NCI-H510A (cell line): ENCODE measurements at regions not wholly inside any gene's neighbourhood (a gene's known extent, or its start where the extent isn't known, plus 50 kb on each side); places are given as distances from the start of the nearest gene placed in this dataset.
A peak's percentile ranks its signal among the peaks of the same experiment; 100 is the strongest.

Experiments used
- DNase-seq: peaks from one replicate; lab custom pipeline; 2025; lab: John Stamatoyannopoulos, UW

DNA sequence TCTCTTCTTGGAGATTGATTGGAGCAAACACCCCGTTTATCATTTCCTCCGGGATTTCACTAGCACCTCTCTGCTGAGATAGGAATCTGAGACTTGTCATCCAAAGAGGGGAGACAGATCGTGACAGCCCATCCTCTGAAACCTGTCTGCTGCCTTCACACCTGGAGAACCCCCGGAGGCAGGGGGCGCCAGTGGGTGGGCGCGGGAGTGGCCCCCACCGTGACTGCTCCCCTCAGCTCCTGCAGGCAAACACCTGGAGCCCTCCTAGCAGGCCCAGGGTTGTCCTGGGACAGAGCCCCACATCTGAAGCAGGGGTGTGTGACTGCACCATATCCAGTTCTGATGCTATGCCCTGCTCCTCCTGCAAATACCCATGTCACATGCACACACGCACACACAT, 209.5 kb upstream of the POU3F1 start:
- DNase-seq = no peak

DNA sequence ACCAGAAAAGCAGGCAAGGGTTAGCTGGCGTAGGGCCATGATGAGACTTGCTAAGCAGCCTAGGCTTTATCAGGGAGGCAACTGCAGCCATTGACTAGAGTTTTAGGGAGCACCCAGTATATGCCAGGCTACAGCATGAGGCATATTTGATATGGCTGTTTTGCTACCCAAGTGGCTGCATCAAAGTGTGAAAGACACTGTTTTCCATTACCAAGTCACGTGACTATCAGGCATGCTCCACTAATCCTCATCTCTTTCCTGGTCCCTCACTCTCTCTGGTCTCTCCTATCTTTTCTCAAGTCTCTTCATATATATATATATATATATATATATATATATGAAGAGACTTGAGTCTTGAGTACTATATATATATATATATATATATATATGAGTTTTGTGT, 206.7 kb upstream of the POU3F1 start:
- no peak for DNase-seq

DNA sequence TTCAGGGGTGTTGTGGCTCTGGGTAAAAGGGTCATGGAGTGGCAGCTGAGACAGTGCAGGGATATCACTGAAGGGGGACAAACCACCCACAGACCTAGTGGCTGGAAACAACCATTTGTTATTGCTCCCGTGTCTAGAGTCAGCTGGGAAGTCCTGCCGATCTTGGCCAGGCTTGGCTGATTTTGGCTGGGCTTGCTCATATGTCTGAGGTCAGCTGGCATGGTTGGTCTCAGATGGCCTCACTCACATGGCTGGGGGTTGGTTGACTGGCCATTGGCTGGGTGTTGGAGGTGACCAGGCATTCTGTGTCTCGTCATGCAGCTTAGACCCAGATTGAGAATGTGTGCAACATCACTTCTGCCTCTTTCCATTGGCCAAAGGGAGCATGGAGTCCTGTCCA, 203.8 kb upstream of the POU3F1 start:
- DNase-seq = no peak

DNA sequence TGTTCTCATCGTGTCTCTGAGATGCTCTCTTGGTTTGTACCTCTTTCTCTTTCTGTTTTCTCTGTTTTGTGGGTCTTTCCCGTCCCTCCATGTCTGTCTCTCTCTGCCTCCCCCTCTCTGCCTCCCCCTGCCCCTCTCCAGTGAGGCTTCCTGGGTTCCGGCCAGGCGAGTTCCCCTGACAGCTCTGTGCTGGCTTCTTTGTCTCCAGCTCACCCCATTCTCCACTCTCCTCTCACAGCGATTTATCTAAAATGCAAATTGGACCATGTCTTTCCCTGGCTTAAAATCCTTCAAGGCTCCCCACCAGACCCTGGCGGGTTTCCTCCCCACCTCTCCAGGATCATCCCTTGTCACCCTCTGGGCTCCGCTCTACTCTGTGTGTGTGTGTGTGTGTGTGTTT, 202.4 kb upstream of the POU3F1 start:
- no peak for DNase-seq

DNA sequence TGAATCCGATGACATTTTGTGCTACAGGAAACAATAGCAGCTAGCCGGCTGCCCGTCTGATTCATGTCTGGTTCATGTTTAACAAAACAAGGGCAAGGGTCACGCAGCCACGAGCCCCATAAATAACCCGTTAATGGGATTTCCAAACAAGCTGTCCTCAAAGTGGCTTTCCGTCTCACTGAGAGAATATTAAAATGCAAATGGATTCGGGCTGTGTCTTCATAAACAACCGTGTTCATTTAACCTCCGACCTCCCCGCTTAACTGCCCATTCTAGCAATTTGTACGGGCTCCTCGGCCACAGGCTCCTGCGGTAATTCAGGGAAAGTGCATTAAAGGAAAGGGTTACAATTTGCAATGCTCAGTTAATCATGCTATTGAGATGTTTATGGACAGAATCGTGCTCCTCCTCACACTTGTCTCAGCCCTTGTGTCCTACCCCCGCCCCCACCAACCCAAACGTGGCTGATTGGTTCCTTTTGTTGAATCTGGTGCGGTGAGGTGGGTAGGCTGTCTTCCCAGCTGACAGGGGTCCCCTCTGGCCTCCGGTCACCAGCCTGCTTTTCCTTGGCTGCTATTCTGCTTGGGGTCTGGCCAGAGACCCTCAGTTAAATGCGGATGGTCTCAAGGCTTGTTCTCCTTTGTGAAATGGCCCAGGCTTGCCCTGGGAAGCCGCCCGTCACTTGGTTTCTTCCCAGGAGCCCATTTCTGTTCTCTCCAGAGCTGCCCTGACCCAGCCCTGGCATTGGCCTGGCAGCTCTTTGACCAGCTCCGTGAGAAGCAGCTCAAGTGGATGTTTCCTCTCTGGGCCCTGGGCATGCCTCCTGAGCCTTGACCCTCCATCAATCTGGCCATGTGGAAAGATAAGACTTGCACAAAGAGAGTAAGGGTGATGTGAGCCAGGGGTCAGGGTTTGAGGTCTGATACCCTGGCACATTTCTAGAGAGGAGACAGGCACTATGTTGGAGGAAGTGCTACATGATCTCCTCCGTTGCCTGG, 200.7 kb upstream of the POU3F1 start:
- DNase-seq = no peak

DNA sequence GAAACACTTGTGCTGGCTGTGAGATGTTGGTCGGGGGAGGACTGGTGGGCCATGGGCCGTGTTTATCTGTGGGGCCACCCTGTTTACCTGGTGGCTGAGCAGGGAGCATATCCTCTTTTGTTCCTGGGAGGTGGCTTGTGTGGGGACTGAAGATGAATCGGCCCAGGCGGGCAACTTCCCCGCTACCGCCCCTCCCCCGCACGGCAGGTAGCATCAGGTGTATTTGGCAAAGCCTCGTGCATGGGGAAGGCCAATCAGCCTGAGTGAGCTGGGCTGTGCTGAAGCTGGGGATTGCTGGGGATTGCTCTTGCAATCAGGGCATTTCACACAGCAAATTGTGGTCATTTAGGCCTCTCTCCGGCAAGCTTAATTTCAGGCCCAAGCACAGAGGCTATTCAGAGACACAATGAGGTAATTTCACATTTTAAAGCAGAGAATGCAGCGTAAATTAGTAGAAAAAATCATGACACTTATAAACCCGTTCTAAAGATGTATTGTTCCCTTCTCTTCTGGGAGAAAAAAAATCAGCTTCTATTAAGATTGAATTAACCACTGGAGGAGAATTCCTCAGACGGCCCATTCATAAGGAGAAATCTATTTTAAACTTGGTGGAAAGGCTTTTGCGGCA, 197.7 kb upstream of the POU3F1 start:
- DNase-seq = peak; percentile 65

DNA sequence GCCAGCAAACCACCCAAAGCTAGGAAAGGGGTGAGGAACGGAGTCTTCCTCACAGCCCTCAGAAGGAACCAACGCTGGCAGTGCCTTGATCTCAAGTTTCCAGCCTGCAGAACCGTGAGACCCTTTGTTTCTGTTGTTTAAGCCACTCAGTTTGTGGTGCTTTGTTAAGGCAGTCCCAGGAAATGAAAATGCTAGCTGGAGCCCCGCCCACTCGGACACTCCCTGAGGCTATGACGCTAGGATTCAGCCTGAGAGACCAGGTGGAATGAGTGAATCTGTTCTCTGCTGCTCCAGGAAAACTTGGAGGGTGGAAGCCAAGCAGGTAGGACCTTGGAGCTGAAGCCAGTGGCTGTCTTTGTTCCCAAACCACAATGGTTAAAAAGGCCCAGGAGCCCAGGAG, 196.5 kb upstream of the POU3F1 start:
- no peak for DNase-seq

DNA sequence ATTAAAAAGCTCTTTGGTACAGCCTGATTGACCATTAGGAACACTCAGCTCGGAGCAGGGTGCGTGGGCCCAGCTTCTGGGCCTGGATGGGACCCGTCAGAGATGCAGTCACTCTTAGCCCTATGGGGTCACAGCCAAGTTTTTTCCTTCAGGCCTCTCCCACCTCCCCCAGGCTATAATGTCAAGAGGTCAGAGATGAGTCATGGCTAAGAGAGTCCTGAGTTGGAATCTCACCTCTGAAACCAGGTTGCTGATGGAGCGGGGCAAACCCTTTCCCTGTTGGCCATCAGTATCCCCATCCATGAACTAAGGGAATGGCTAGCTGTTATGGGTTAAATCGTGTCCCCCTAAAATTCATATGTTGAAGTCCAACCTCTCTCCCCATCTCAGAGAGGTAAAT, 195.9 kb upstream of the POU3F1 start:
- DNase-seq = no peak

DNA sequence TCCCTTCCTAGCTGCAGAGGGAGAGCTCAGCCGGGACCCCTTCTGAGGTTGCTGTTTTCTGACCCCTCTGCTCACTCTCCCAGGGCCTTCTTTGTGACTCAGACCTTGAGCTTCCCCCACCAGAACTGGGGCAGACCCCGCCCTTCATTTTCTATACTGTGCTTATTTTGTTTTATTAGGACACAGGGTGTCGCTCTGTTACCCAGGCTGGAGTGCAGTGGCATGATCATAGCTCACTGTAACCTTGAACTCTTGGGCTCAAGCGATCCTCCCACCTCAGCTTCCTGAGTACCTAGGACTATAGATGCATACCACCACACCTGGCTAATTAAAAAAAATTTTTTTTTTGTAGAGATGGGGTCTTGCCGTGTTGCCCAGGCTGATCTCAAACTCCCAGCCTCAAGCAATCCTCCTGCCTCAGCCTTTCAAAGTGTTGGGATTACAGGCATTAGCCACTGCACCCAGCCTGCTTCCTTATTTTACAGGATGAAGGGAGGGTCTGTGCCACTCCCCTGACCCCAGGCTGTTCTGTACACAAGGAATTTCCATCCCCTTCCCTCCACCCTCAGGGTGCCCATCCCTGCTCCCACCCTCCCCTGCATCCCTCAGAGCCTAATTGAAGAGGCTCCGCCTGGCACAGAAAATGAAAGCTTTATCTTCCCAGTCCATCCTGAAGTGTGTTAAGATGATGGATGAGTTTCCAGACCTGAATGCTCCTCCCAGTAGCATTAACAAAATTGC, 195.2 kb upstream of the POU3F1 start:
- DNase-seq = no peak

DNA sequence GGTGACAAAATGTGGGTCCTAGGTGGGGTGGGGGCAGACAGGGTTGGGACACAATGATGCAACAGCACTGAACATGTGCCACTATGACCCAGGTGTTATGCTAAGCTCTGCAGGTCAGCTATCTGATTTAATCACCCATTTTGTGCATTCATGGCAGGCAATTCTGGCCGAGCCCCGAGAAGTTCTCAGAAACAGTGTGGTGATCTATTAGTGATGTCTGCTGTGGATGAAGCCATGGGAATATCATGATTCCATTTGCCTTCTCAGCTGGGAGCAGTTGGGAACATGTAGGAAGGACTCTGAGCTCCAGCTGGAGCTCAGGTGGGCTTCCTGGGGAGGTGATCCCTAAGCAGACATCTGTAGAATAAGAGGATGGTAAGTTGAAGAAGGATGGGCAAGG, 194.0 kb upstream of the POU3F1 start:
- DNase-seq = no peak

DNA sequence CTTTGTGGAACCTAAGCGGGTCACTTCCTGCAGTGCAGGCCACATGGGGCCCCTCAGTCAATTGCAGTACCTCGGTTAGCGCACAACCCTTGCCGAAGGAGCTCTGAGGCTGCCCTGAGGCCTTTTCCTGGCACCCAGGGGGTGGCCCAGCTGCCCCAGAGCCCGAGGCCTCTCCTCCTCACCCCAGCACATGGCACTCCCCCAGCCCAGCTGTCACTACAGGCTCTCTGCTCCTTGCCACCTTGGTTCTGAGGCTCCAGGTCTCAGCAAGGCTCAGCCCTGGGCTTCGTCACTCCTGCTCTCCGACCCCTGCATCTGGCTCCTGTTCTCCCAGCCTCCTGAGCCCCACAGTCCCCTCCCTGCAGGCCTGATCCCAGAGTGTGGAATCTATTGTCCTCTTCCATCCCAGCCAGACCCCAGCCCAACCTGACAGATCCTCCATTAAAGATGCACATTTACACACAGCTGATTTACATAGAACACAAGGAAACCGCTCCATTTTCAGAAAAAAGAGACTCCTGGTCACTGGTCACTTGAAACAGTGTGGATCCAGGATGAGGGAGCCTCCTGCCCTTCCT, 192.8 kb upstream of the POU3F1 start:
- DNase-seq = no peak

DNA sequence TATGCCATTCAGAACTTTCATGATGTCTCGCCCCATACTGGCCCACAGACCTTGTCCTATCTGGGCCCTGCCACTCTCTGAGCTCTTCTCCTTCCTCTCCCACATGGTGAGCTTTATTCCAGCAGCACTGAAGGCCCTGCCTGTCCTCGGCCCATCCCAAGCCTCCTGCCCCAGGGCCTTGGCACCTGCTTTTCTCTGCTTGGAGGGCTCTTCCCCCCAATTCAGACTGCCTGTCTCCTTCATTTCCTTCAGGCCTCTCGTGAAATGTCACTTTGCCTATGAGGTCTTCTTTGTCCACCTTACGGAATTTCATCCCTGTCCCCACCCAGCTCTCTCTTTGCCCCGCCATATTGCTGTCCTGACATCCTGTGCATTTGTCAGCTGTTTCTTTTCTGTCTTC, 191.7 kb upstream of the POU3F1 start:
- DNase-seq = no peak

DNA sequence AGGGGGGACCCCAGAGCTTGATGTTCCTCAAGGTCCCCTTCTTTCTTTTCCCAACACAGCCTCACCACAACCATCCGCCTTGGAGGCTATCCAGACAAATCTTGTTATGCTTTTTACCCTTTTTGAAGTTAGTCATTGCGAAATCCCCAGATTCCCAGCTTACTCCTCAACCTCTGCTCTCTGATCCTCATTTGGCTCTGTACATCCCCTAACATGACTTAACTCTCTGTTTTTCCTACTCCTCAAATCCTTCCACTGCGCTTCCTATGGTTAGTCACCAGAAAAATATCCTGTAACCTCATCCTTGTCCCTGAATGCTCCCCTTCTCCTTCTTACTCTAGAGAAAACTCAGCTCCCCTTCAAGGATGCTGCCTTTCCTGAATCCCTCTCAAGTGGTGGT, 189.1 kb upstream of the POU3F1 start:
- DNase-seq = no peak

DNA sequence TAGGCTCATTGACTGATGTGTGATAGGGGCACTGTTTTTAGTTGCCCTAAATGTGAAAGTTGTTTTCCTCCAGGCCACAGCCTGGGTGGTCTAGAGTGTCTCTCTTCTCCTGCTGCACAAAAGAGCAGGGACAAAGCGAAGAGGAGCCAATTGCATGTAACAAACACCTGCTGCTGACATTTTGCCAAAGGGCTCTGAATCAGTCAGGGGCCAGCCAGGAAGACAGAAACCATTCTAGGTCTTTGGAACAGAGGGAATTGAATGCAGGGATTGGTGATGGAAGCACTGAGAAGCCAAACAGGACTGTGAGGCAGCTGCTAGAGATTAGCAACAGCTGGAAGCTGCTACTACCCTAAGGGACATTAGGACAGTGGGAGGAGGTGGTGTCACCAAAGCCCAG, 185.3 kb upstream of the POU3F1 start:
- no peak for DNase-seq

DNA sequence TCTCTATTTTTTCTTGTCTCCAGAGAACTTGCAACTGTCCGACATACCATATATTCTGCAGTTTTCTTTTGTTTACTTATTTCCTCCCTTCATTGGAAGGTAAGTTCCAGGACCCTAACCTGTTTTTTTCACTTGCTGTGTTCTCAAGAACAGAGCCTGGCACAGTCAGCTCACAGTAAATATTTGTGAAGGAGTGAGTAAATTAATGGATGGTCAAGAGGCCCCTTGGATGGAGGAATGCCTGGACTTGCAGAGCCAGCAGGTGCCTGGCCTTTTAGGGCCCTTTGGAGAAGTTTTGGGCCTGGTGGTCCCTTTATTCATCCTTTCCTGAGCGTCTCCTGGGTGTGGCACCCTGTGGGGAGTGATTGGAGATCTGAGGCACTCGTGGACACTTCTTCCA, 182.1 kb upstream of the POU3F1 start:
- DNase-seq = no peak

DNA sequence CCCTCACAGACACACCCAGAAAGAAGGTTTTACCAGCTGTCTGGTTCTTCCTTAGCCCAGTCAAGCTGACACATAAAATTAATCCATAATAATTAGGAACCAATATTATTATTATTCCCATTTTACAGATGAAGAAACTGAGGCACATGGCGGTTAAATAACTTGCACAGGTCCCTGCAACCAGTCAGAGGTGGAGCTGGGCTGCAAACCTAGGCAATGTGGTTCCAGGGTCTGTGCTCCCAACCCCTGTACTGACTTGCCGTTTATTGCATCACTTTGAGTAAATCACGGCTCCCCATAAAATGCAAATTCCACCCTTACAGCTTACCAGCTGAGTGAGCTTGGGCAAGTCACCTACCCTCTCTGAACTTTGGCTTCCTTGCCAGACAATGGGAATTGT, 179.2 kb upstream of the POU3F1 start:
- no peak for DNase-seq

DNA sequence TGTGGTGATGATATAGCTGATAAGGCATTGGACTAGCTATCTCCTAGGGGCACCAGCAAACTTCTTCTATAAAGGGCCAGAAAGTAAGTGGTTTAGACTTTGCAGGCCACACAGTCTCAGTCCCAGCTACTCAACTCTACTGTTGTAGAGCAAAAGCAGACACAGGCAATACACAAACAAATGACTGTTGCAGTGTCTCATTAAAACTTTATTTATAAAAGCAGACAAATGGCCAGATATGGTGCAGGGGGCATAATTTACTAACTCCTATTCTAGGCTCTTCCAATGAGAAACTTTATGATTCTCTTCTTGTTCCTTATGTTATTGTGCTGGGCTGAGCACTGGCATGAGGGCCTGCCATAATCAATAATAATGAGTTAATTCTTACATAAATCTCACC, 176.8 kb upstream of the POU3F1 start:
- no peak for DNase-seq

DNA sequence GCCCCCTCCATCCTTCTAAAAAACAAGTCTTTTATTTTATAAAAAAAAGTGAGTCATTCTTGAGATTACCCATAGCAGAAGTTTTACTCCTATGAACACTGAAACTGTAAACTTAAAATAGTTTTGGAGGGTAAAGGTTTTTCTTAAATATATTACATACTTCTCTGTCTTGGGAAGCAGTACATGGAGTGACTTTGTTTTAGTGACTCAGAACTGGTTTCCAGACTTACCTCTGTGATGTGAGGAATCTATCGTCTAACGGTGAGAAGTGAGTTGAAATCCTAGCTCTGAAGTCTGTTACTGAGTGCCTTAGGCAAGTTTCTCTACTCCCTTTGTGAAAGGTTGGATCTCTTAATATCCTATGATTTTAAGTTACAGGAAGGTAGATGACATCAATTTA, 176.3 kb upstream of the POU3F1 start:
- no peak for DNase-seq

DNA sequence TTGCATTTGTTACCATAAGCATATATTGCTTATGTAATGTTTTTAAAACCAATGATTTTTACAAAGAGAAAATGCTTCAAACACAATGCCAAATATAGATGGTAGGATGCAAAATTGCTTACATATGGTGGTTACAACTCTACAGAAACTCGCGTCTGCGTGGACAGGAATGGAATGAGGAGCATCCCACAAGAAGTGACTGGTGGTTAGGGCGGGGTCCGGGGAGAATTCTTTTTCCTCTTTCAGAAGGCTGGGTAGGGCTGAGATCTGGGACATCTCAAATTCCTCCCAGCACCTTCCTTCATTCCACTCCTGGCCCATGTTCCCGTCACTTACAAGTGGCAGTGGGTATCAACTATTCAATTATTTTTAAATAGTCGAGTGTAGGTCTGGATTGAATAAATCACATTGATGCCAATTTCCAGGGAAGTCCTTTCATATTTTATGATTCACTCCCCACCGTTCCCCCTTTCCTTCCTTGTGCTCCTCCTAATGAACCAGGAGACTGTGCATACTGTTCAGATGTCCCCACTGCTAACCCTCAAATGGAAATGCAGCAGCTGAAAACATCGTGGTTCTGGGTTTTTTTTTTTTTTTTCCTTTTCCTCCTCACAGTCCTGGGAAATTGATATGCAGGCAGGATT, 174.5 kb upstream of the POU3F1 start:
- no peak for DNase-seq

DNA sequence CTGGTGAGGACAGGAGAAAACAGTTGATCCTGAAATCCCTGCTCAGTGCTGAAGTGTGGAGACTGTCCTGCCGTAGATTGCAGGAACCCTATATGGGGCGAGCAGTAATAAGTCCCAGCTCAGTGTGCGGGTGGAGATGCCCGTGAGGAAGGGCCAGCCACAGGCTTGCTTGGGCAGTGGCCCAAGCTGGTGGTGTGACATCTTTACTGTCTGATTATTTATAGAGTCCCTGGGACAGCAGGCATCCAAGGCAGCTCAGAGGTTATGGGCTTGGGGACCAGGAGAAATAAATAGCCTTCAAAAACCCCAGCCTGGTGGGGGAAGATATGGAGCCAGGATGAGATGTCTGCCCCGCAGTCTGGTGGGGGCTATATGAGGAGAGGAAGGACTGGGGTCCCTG, 170.7 kb upstream of the POU3F1 start:
- no peak for DNase-seq

DNA sequence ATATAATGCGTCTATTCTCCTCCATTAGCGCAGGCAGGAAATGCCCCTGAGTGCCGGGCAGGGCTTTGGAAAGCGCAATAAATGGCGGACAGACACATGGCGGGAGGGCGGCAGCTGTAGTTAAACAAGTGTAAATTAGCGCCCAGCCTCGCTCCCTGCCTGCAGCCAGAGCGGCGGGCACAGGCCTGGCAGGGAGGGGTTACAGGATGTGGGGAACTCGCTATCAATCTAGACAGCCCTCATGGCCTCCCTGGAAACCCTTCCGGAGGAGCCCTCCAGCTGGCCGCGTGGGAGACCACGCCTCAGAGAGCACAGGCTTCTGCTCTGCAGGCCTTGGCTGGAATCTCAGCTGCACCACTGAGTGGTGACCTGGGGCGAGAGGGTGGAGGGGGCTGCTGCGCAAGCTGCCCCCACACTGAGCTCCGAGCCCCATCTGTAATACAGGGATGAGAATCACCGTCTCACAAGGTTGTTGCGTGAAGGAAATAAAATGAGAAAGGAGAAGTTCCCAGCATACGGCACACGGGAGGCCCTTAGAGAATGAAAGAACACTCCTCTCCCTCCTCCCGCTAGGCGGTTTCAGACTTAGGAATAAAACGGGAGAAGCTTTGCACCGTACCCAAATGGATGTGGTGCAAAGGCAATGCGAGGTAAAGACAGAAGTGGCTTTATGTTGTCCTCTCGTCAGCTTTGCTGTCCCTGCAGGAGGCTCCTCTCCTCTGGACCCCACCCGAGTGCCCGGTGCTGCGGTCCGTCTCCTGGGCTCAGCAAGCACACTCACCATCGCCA, 167.2 kb upstream of the POU3F1 start:
- peak; percentile 41 for DNase-seq
